ENCODE measurements at regions not wholly inside any gene's neighbourhood (a gene's known extent, or its start where the extent isn't known, plus 50 kb on each side); places are given as distances from the start of the nearest gene placed in this dataset.

DNA sequence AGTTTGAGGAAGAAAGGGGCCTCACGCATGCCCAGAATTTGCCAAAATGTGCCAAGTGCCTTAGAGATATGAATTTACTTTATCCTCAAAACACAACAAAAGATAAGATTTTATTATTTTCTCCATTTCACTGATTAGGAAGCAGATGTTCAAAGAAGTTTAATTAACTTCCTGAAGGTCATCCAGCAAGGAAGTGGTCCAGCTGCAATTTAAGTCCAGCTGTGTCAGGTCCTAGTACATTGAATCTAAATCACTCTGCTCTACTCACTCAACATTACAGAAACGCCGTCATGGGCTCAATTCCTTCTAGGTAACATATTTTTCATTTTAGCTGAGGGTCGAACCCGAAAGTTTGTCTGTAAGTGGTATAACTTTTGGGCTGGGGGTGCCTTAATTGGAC, 115.4 kb downstream of the CCDC34 start:
- no peak for TF ChIP-seq YY1 (tag by site-specific recombination; IDR thresholded peaks at IDR 0.05)
- no peak for TF ChIP-seq CTCF (tag by site-specific recombination; IDR thresholded peaks at IDR 0.05)
- no peak for TF ChIP-seq OVOL3 (tag by site-specific recombination; IDR thresholded peaks at IDR 0.05)
- no peak for TF ChIP-seq ZBTB8A (tag by site-specific recombination; IDR thresholded peaks at IDR 0.05)
- TF ChIP-seq HOXA7 (CRISPR knock-in tag; IDR thresholded peaks at IDR 0.05; ENCODE audit: borderline replicate concordance) = no peak
- no peak for TF ChIP-seq ZBTB26 (tag by site-specific recombination; optimal IDR thresholded peaks at IDR 0.05)
- no peak for TF ChIP-seq ATF2 (tag by site-specific recombination; IDR thresholded peaks at IDR 0.05; ENCODE audit: low read depth)
- TF ChIP-seq ZBTB44 (tag by site-specific recombination; IDR thresholded peaks at IDR 0.05) = no peak
- no peak for TF ChIP-seq GFI1B (tag by site-specific recombination; IDR thresholded peaks at IDR 0.05)
- TF ChIP-seq ZNF184 (tag by site-specific recombination; IDR thresholded peaks at IDR 0.05) = no peak
- no peak for TF ChIP-seq ZNF701 (tag by site-specific recombination; IDR thresholded peaks at IDR 0.05)
- no peak for TF ChIP-seq ZNF404 (tag by site-specific recombination; IDR thresholded peaks at IDR 0.05)
- TF ChIP-seq, protein P1, sequence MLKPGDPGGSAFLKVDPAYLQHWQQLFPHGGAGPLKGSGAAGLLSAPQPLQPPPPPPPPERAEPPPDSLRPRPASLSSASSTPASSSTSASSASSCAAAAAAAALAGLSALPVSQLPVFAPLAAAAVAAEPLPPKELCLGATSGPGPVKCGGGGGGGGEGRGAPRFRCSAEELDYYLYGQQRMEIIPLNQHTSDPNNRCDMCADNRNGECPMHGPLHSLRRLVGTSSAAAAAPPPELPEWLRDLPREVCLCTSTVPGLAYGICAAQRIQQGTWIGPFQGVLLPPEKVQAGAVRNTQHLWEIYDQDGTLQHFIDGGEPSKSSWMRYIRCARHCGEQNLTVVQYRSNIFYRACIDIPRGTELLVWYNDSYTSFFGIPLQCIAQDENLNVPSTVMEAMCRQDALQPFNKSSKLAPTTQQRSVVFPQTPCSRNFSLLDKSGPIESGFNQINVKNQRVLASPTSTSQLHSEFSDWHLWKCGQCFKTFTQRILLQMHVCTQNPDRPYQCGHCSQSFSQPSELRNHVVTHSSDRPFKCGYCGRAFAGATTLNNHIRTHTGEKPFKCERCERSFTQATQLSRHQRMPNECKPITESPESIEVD (tag by site-specific recombination; IDR thresholded peaks at IDR 0.05) = no peak
